HPDE6-E6E7 (cell line): ENCODE measurements at regions not wholly inside any gene's neighbourhood (a gene's known extent, or its start where the extent isn't known, plus 50 kb on each side); places are given as distances from the start of the nearest gene placed in this dataset.
"Not testable (repeated sequence)": the region's sequence is repeated elsewhere in the genome, so short reads cannot be mapped to it uniquely, and the experiment has no call there.

Experiments
- DNase-seq: peaks from one replicate; pipeline ENCODE4 v3.0.0; 2011; ENCODE audit warnings: missing footprints; ENCODE audit errors: extremely low spot score

- no peak for DNase-seq
These were observed 1005.8 kb upstream of the ATXN8OS start for GRCh38 chr13:69101841-69102240.

- DNase-seq = no peak
These were observed 1013.1 kb upstream of the ATXN8OS start for GRCh38 chr13:69094485-69094884.

- DNase-seq = no peak
These were observed 1014.9 kb upstream of the ATXN8OS start for GRCh38 chr13:69092615-69093322.

- DNase-seq = peak; percentile 3
These were observed 1030.4 kb upstream of the ATXN8OS start for GRCh38 chr13:69077267-69077666.

- no peak for DNase-seq
These were observed 1038.0 kb upstream of the ATXN8OS start for GRCh38 chr13:69069554-69070133.

- DNase-seq = no peak
These were observed 1056.9 kb upstream of the ATXN8OS start for GRCh38 chr13:69050696-69051095.

GRCh38 chr13:69044629-69045028, 1063.0 kb upstream of the ATXN8OS start:
- no peak for DNase-seq

GRCh38 chr13:69040898-69041297, 1066.7 kb upstream of the ATXN8OS start:
- no peak for DNase-seq

GRCh38 chr13:69035771-69036170, 1071.9 kb upstream of the ATXN8OS start:
- no peak for DNase-seq

- no peak for DNase-seq
These were observed 1078.7 kb upstream of the ATXN8OS start for GRCh38 chr13:69028936-69029335.

GRCh38 chr13:69020120-69020519, 1087.5 kb upstream of the ATXN8OS start:
- DNase-seq = no peak

- DNase-seq = not testable (repeated sequence)
These were observed 1089.5 kb upstream of the ATXN8OS start for GRCh38 chr13:69018173-69018572.

- no peak for DNase-seq
These were observed 1096.8 kb upstream of the ATXN8OS start for GRCh38 chr13:69010789-69011188.

GRCh38 chr13:69008499-69008898, 1099.1 kb upstream of the ATXN8OS start:
- no peak for DNase-seq

GRCh38 chr13:68998056-68998455, 1109.6 kb upstream of the ATXN8OS start:
- DNase-seq = no peak

GRCh38 chr13:68996668-68997025, 1111.0 kb upstream of the ATXN8OS start:
- no peak for DNase-seq

- no peak for DNase-seq
These were observed 1111.5 kb upstream of the ATXN8OS start for GRCh38 chr13:68995972-68996667.

GRCh38 chr13:68993154-68993553, 1114.5 kb upstream of the ATXN8OS start:
- no peak for DNase-seq

GRCh38 chr13:68988176-68988575, 1119.5 kb upstream of the ATXN8OS start:
- no peak for DNase-seq

- no peak for DNase-seq
These were observed 1120.0 kb upstream of the ATXN8OS start for GRCh38 chr13:68987585-68987984.

- DNase-seq = no peak
These were observed 1122.8 kb upstream of the ATXN8OS start for GRCh38 chr13:68984688-68985319.

- DNase-seq = no peak
These were observed 1124.5 kb upstream of the ATXN8OS start for GRCh38 chr13:68982961-68983619.
